ENCODE measurements at regions not wholly inside any gene's neighbourhood (a gene's known extent, or its start where the extent isn't known, plus 50 kb on each side); places are given as distances from the start of the nearest gene placed in this dataset.
A peak's percentile ranks its signal among the peaks of the same experiment; 100 is the strongest.

GRCh38 chr19:31715249-31715945 is 366.2 kb upstream of the TSHZ3 start:
- Histone ChIP-seq H3K27ac (ENCODE audit: low read length) (no peak overlapping the region), H3K36me3 (ENCODE audit: control insufficient read depth, insufficient read depth, low read length) (no peaks in the 10 kb centered on the region), H3K4me3 (ENCODE audit: low read length) (no peak overlapping the region), H3K4me1 (ENCODE audit: control insufficient read depth, insufficient read depth, low read length) (no peaks in the 10 kb centered on the region), H3K27me3 (ENCODE audit: control insufficient read depth, insufficient read depth, low read length) (no peaks in the 10 kb centered on the region), H3K9me3 (replicated peaks; ENCODE audit: control insufficient read depth, low read depth, low read length) (peaks cover 5% of the 10 kb centered on the region)
- WGBS (ENCODE audit: insufficient coverage), result 53% methylated on average over 9 of the region's 17 CpGs
- peak; percentile 29 for DNase-seq

- Histone ChIP-seq H3K36me3 (ENCODE audit: control insufficient read depth, insufficient read depth, low read length) (no peaks in the 10 kb centered on the region), H3K4me1 (ENCODE audit: control insufficient read depth, insufficient read depth, low read length) (no peaks in the 10 kb centered on the region), H3K4me3 (ENCODE audit: low read length) (no peak overlapping the region), H3K9me3 (replicated peaks; ENCODE audit: control insufficient read depth, low read depth, low read length) (peaks cover 5% of the 10 kb centered on the region), H3K27ac (ENCODE audit: low read length) (no peak overlapping the region), H3K27me3 (ENCODE audit: control insufficient read depth, insufficient read depth, low read length) (no peaks in the 10 kb centered on the region)
- DNase-seq, result no peak
- 40% methylated on average over 1 of the region's 6 CpGs for WGBS (ENCODE audit: insufficient coverage)
Observed at GRCh38 chr19:31716826-31717225, 367.6 kb upstream of the TSHZ3 start.

- no peak for DNase-seq
- H3K27me3 ChIP-seq (ENCODE audit: control insufficient read depth, insufficient read depth, low read length), result no peaks in the 10 kb centered on the region
- H3K36me3 ChIP-seq (ENCODE audit: control insufficient read depth, insufficient read depth, low read length), result no peaks in the 10 kb centered on the region
- no peak overlapping the region for H3K27ac ChIP-seq (ENCODE audit: low read length)
- H3K4me1 ChIP-seq (ENCODE audit: control insufficient read depth, insufficient read depth, low read length), result no peaks in the 10 kb centered on the region
- 77% methylated on average over 9 of the region's 16 CpGs for WGBS (ENCODE audit: insufficient coverage)
- H3K9me3 ChIP-seq (replicated peaks; ENCODE audit: control insufficient read depth, low read depth, low read length), result peaks cover 5% of the 10 kb centered on the region
- H3K4me3 ChIP-seq (ENCODE audit: low read length), result no peak overlapping the region
Observed at GRCh38 chr19:31717269-31717923, 368.2 kb upstream of the TSHZ3 start.

GRCh38 chr19:31718032-31718431 is 368.8 kb upstream of the TSHZ3 start:
- no peak overlapping the region for H3K4me3 ChIP-seq (ENCODE audit: low read length)
- no peak for DNase-seq
- peaks cover 2% of the 10 kb centered on the region for H3K9me3 ChIP-seq (replicated peaks; ENCODE audit: control insufficient read depth, low read depth, low read length)
- no peaks in the 10 kb centered on the region for H3K36me3 ChIP-seq (ENCODE audit: control insufficient read depth, insufficient read depth, low read length)
- no peaks in the 10 kb centered on the region for H3K4me1 ChIP-seq (ENCODE audit: control insufficient read depth, insufficient read depth, low read length)
- no peaks in the 10 kb centered on the region for H3K27me3 ChIP-seq (ENCODE audit: control insufficient read depth, insufficient read depth, low read length)
- 40% methylated on average over 4 of the region's 6 CpGs for WGBS (ENCODE audit: insufficient coverage)
- H3K27ac ChIP-seq (ENCODE audit: low read length), result no peak overlapping the region

GRCh38 chr19:31718898-31719297 is 369.7 kb upstream of the TSHZ3 start:
- Histone ChIP-seq H3K4me3 (ENCODE audit: low read length) (no peak overlapping the region), H3K4me1 (ENCODE audit: control insufficient read depth, insufficient read depth, low read length) (no peaks in the 10 kb centered on the region), H3K27ac (ENCODE audit: low read length) (no peak overlapping the region), H3K36me3 (ENCODE audit: control insufficient read depth, insufficient read depth, low read length) (no peaks in the 10 kb centered on the region), H3K27me3 (ENCODE audit: control insufficient read depth, insufficient read depth, low read length) (no peaks in the 10 kb centered on the region), H3K9me3 (replicated peaks; ENCODE audit: control insufficient read depth, low read depth, low read length) (no peaks in the 10 kb centered on the region)
- WGBS (ENCODE audit: insufficient coverage), result 100% methylated on average over 1 of the region's 10 CpGs
- DNase-seq, result no peak

- Histone ChIP-seq H3K36me3 (ENCODE audit: control insufficient read depth, insufficient read depth, low read length) (no peaks in the 10 kb centered on the region), H3K4me3 (ENCODE audit: low read length) (no peak overlapping the region), H3K27ac (ENCODE audit: low read length) (no peak overlapping the region), H3K4me1 (ENCODE audit: control insufficient read depth, insufficient read depth, low read length) (no peaks in the 10 kb centered on the region), H3K27me3 (ENCODE audit: control insufficient read depth, insufficient read depth, low read length) (no peaks in the 10 kb centered on the region), H3K9me3 (replicated peaks; ENCODE audit: control insufficient read depth, low read depth, low read length) (no peaks in the 10 kb centered on the region)
- no peak for DNase-seq
- no CpG with 5 or more reads among the region's 1 CpG for WGBS (ENCODE audit: insufficient coverage)
Observed at GRCh38 chr19:31723101-31723500, 373.9 kb upstream of the TSHZ3 start.

GRCh38 chr19:31725051-31725450 is 375.8 kb upstream of the TSHZ3 start:
- Histone ChIP-seq H3K9me3 (replicated peaks; ENCODE audit: control insufficient read depth, low read depth, low read length) (no peaks in the 10 kb centered on the region), H3K27ac (ENCODE audit: low read length) (no peak overlapping the region), H3K4me1 (ENCODE audit: control insufficient read depth, insufficient read depth, low read length) (no peaks in the 10 kb centered on the region), H3K27me3 (ENCODE audit: control insufficient read depth, insufficient read depth, low read length) (no peaks in the 10 kb centered on the region), H3K4me3 (ENCODE audit: low read length) (no peak overlapping the region), H3K36me3 (ENCODE audit: control insufficient read depth, insufficient read depth, low read length) (no peaks in the 10 kb centered on the region)
- 100% methylated on average over 1 of the region's 3 CpGs for WGBS (ENCODE audit: insufficient coverage)
- no peak for DNase-seq

- no peaks in the 10 kb centered on the region for H3K4me1 ChIP-seq (ENCODE audit: control insufficient read depth, insufficient read depth, low read length)
- no peak for DNase-seq
- H3K27ac ChIP-seq (ENCODE audit: low read length), result no peak overlapping the region
- 65% methylated on average over 7 of the region's 10 CpGs for WGBS (ENCODE audit: insufficient coverage)
- no peaks in the 10 kb centered on the region for H3K9me3 ChIP-seq (replicated peaks; ENCODE audit: control insufficient read depth, low read depth, low read length)
- no peaks in the 10 kb centered on the region for H3K27me3 ChIP-seq (ENCODE audit: control insufficient read depth, insufficient read depth, low read length)
- no peak overlapping the region for H3K4me3 ChIP-seq (ENCODE audit: low read length)
- H3K36me3 ChIP-seq (ENCODE audit: control insufficient read depth, insufficient read depth, low read length), result no peaks in the 10 kb centered on the region
Observed at GRCh38 chr19:31727536-31727935, 378.3 kb upstream of the TSHZ3 start.

GRCh38 chr19:31730270-31730669 is 381.0 kb upstream of the TSHZ3 start:
- no peak overlapping the region for H3K4me3 ChIP-seq (ENCODE audit: low read length)
- no peaks in the 10 kb centered on the region for H3K9me3 ChIP-seq (replicated peaks; ENCODE audit: control insufficient read depth, low read depth, low read length)
- H3K27me3 ChIP-seq (ENCODE audit: control insufficient read depth, insufficient read depth, low read length), result no peaks in the 10 kb centered on the region
- H3K4me1 ChIP-seq (ENCODE audit: control insufficient read depth, insufficient read depth, low read length), result no peaks in the 10 kb centered on the region
- H3K36me3 ChIP-seq (ENCODE audit: control insufficient read depth, insufficient read depth, low read length), result no peaks in the 10 kb centered on the region
- no peak overlapping the region for H3K27ac ChIP-seq (ENCODE audit: low read length)
- WGBS (ENCODE audit: insufficient coverage), result 60% methylated on average over 1 of the region's 2 CpGs
- no peak for DNase-seq

- Histone ChIP-seq H3K4me3 (ENCODE audit: low read length) (no peak overlapping the region), H3K9me3 (replicated peaks; ENCODE audit: control insufficient read depth, low read depth, low read length) (no peaks in the 10 kb centered on the region), H3K27me3 (ENCODE audit: control insufficient read depth, insufficient read depth, low read length) (no peaks in the 10 kb centered on the region), H3K36me3 (ENCODE audit: control insufficient read depth, insufficient read depth, low read length) (no peaks in the 10 kb centered on the region), H3K27ac (ENCODE audit: low read length) (no peak overlapping the region), H3K4me1 (ENCODE audit: control insufficient read depth, insufficient read depth, low read length) (no peaks in the 10 kb centered on the region)
- no peak for DNase-seq
- WGBS (ENCODE audit: insufficient coverage), result 61% methylated on average over 5 of the region's 8 CpGs
Observed at GRCh38 chr19:31733591-31733990, 384.4 kb upstream of the TSHZ3 start.

Data from muscle of leg (tissue), 3 donors.